Kidney (tissue), 13 donors: ENCODE measurements at regions not wholly inside any gene's neighbourhood (a gene's known extent, or its start where the extent isn't known, plus 50 kb on each side); places are given as distances from the start of the nearest gene placed in this dataset.

Experiments used
- DNase-seq, 5 donors: peaks; one replicate each; pipeline ENCODE4 v3.0.0-alpha.2; 2013 to 2020
- FAIRE-seq: peaks from 2 replicates; lab custom pipeline; 2012; peaks lifted over from hg19 to GRCh38; lab: Jason Lieb, UNC
- H3K27ac ChIP-seq, 2 donors: one replicate each; pipeline ENCODE4 v1.7.0; 2013; ENCODE audit warnings: low read depth in 2 of 2, low read length in 2 of 2, inconsistent platforms in 1 of 2
- H3K27me3 ChIP-seq: one replicate; pipeline ENCODE4 v1.7.1; 2013; ENCODE audit warnings: low read length, inconsistent platforms; ENCODE audit not compliant: control insufficient read depth, insufficient read depth
- H3K36me3 ChIP-seq, 3 donors: one replicate each; pipeline versions ENCODE4 v1.7.0 to v1.7.1; 2013; ENCODE audit warnings: low read length in 3 of 3, control low read depth in 1 of 3, inconsistent platforms in 1 of 3; ENCODE audit not compliant: insufficient read depth in 3 of 3, control insufficient read depth in 2 of 3
- H3K4me1 ChIP-seq, 3 donors: one replicate each; pipeline versions ENCODE4 v1.7.0 to v1.7.1; 2013; ENCODE audit warnings: low read length in 3 of 3, inconsistent platforms in 1 of 3, low read depth in 1 of 3; ENCODE audit not compliant: control insufficient read depth in 2 of 3, insufficient read depth in 2 of 3
- H3K4me3 ChIP-seq, 3 donors: one replicate each; pipeline versions ENCODE4 v1.7.0 to v1.8.1; 2013; ENCODE audit warnings: low read length in 3 of 3, control low read depth in 1 of 3, inconsistent platforms in 1 of 3
- H3K9ac ChIP-seq, 3 donors: one replicate each; pipeline versions ENCODE4 v1.7.0 to v1.7.1; 2013; ENCODE audit warnings: low read length in 3 of 3, control low read depth in 1 of 3, inconsistent platforms in 1 of 3
- H3K9me3 ChIP-seq, 3 donors: one replicate each; pipeline versions ENCODE4 v1.7.0 to v1.7.1; 2013; ENCODE audit warnings: low read length in 3 of 3, control low read depth in 1 of 3, inconsistent platforms in 1 of 3; ENCODE audit not compliant: control insufficient read depth in 2 of 3, insufficient read depth in 1 of 3
- intact Hi-C: fragments of 100-400 bp; cut with DNase I; formaldehyde crosslinking; loops from one replicate; pipeline ENCODE4 v1.11.1; 2022
- TF ChIP-seq, protein P1 (sequence below): IDR thresholded peaks from 3 replicates; pipeline ENCODE4 v1.5.1; 2012; ENCODE audit warnings: mild to moderate bottlenecking, moderate library complexity, borderline replicate concordance; ENCODE audit not compliant: insufficient read depth; ENCODE audit errors: extremely low read depth
- donor health status: control.
- donor health status: control.
- donor health status: control.
- donor health status: control.
- donor health status: control.
- donor health status: DM: yes; HTN: yes; CAD: no.
- donor health status: Normal renal cell carcinoma (clear cell type).

DNA sequence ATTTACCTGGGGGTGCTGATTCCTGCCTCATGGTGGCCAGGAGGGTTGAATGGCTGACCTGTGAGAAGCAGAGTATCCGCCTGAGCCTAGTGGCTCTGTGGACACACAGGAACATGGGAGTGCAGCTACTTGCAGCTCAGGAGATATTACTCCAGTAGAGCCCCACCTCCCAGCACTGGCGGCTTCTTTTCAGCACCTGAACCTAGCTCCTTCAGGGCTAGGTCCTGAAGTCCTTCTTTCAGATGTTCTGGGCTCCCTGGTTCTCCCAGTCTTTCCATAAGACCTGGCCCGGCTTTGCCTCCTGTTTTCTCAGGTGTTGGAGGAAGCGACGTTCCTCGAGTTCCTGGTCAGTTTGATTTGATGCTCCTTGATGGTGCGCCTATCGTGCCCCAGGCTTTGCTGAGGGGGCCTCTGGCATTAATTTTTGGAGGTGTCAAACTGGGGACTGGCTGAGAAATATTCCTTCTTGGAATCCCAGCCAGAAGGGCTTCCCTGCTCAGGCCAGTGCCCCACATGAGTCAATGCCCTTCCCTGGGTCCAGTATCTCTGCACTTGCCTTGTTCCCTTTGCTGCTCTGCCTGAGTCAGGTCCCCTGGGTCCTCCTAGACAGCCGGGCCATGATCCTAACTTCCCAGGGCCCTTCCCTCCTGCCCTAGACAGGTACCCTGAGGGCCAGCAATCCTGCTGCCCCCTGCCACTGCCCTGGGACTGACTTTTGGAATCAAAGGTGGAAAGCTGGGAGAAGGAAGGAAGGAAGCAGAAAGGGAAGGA lies 110.7 kb upstream of the HAAO start:
- intact Hi-C loops, result no loop called here
- Histone ChIP-seq H3K4me1 (peaks cover 10 to 39% (median 36%) of the 10 kb centered on the region in 3 donors), H3K9me3 (no peaks in the 10 kb centered on the region), H3K4me3 (no peak overlapping the region), H3K9ac (no peak overlapping the region), H3K36me3 (no peaks in the 10 kb centered on the region), H3K27ac (no peak overlapping the region), H3K27me3 (no peaks in the 10 kb centered on the region)
- TF ChIP-seq, protein P1, sequence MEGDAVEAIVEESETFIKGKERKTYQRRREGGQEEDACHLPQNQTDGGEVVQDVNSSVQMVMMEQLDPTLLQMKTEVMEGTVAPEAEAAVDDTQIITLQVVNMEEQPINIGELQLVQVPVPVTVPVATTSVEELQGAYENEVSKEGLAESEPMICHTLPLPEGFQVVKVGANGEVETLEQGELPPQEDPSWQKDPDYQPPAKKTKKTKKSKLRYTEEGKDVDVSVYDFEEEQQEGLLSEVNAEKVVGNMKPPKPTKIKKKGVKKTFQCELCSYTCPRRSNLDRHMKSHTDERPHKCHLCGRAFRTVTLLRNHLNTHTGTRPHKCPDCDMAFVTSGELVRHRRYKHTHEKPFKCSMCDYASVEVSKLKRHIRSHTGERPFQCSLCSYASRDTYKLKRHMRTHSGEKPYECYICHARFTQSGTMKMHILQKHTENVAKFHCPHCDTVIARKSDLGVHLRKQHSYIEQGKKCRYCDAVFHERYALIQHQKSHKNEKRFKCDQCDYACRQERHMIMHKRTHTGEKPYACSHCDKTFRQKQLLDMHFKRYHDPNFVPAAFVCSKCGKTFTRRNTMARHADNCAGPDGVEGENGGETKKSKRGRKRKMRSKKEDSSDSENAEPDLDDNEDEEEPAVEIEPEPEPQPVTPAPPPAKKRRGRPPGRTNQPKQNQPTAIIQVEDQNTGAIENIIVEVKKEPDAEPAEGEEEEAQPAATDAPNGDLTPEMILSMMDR, result no peak
- FAIRE-seq, result no peak
- no peak for DNase-seq

DNA sequence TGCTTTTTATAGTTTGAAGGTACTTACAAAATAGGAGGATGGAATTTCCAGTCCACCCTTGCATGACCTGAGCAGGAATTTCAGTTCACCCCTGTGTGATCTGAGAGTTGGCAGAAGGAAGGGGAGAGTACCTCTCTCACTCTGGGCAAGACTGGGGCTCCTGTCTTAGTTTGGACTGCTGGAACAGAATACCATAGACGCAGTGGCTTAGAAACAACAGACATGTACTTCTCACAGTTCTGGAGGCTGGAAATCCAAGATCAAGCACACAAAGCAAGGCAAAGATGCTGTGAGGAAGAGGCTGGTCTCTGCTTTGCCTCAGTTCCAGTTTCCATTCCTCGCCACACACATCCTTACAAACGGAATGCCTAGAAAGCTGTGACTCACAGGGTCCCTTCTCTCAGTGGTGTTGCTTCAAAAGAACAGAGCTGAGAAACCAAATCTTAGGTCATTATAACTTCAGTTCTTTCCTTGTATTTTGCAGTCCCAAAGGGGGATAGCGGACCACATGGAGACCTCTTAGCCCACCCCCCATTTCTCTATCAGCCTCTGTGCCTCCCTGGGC lies 108.8 kb upstream of the HAAO start:
- H3K4me3 ChIP-seq, result no peak overlapping the region
- TF ChIP-seq, protein P1, result no peak
- no peak for FAIRE-seq

GRCh38 chr2:42900289-42900891 lies 108.0 kb upstream of the HAAO start:
- peaks cover 0 to 16% (median 15%) of the 10 kb centered on the region in 3 donors for H3K4me1 ChIP-seq
- TF ChIP-seq, protein P1, result no peak
- H3K9ac ChIP-seq, result no peak overlapping the region
- DNase-seq (no peak), FAIRE-seq (no peak)
- intact Hi-C loops, result no loop called here
- no peaks in the 10 kb centered on the region for H3K27me3 ChIP-seq
- no peak overlapping the region for H3K4me3 ChIP-seq
- no peak overlapping the region for H3K27ac ChIP-seq
- no peaks in the 10 kb centered on the region for H3K9me3 ChIP-seq
- no peaks in the 10 kb centered on the region for H3K36me3 ChIP-seq

More for the DNA sequence above, 108.8 kb upstream of the HAAO start:
- Histone ChIP-seq H3K27me3 (no peaks in the 10 kb centered on the region), H3K36me3 (no peaks in the 10 kb centered on the region), H3K4me1 (peaks cover 2 to 23% (median 23%) of the 10 kb centered on the region in 3 donors), H3K27ac (no peak overlapping the region), H3K9me3 (no peaks in the 10 kb centered on the region), H3K9ac (no peak overlapping the region)
- DNase-seq, result peak in 2 of 5 donors; percentile 40 to 45
- intact Hi-C loops, result no loop called here
